ENCODE measurements at regions not wholly inside any gene's neighbourhood (a gene's known extent, or its start where the extent isn't known, plus 50 kb on each side); places are given as distances from the start of the nearest gene placed in this dataset.
A peak's percentile ranks its signal among the peaks of the same experiment; 100 is the strongest.

GRCh38 chr5:75890546-75890945 is 173.3 kb upstream of the POC5 start:
- TF ChIP-seq JUNB (IDR thresholded peaks at IDR 0.05) (0 out of 2 replicates have a peak, but pooled peaks have one; percentile 11), RCOR1 (conservative IDR thresholded peaks at IDR 0.05; ENCODE audit: low read depth, low read length) (no peak), SMC3 (IDR thresholded peaks at IDR 0.05; ENCODE audit: borderline replicate concordance, low read length) (no peak)
- Histone ChIP-seq H4K20me1 (ENCODE audit: control insufficient read depth, insufficient read depth) (no peaks in the 10 kb centered on the region), H2AFZ (ENCODE audit: control insufficient read depth, low read depth, low read length) (no peak overlapping the region), H3K27ac (ENCODE audit: control insufficient read depth, insufficient read depth) (no peak overlapping the region), H3K79me2 (ENCODE audit: control insufficient read depth, insufficient read depth, low read length) (no peaks in the 10 kb centered on the region), H3K9me3 (replicated peaks; ENCODE audit: control insufficient read depth, insufficient read depth, low read length) (no peaks in the 10 kb centered on the region; the same call in 2 of the 3 replicates), H3K36me3 (ENCODE audit: control insufficient read depth in 2 of 2, insufficient read depth in 2 of 2, low read length in 1 of 2) (no peaks in the 10 kb centered on the region), H3K4me2 (ENCODE audit: control insufficient read depth, insufficient read depth) (no peak overlapping the region), H3K4me1 (ENCODE audit: control insufficient read depth, insufficient read depth, low read length) (no peaks in the 10 kb centered on the region), H3K9ac (ENCODE audit: control insufficient read depth, insufficient read depth, low read length) (no peak overlapping the region), H3K4me3 (no peak overlapping the region), H3K27me3 (replicated peaks in 1 of 2; ENCODE audit: control insufficient read depth in 2 of 2, insufficient read depth in 2 of 2, low read length in 1 of 2) (no peaks in the 10 kb centered on the region)
- 42% methylated on average over 1 of the region's 1 CpG for WGBS (ENCODE audit: insufficient coverage, insufficient replicate concordance, low lambda C conversion rate, missing lambda C conversion rate)
- ChIA-PET CTCF (no interaction called here), POLR2A (no interaction called here), RAD21 (ENCODE audit: unreplicated experiment) (no interaction called here), SMC1A (ENCODE audit: uncharacterized antibody, unreplicated experiment) (no interaction called here)
- BruUV-seq (replicated peaks) = no TSS peak
- in situ Hi-C loops (cut with MboI) (no loop called here), intact Hi-C loops (cut with micrococcal nuclease; ENCODE audit: unreplicated experiment) (no loop called here)
- no peak for DNase-seq (ENCODE audit: low read depth, low spot score)
- FAIRE-seq = no peak
- ATAC-seq = no peak

DNA sequence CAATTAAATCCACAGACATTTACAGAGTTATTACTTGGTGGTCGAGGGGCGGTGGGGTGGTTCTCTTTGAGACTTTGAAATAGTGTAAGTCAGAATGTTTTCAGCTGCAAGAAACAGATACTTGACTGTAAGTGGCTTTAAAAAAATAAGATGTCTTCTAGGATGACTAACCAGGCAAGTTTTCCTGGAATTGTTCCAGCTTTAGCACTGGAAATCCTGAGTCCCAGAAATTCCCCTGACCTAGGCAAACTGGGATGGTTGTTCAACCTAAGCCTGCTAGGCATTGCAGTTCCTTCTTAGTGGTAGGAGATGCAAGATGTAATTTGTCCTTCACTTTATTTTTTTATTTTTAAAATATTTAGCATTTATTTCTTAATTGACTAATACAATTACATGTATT is 169.5 kb upstream of the POC5 start:
- no peak for DNase-seq (ENCODE audit: low read depth, low spot score)
- in situ Hi-C loops (cut with MboI) = no loop called here

More for the DNA sequence above, 169.5 kb upstream of the POC5 start:
- Histone ChIP-seq H3K79me2 (ENCODE audit: control insufficient read depth, insufficient read depth, low read length) (no peaks in the 10 kb centered on the region), H3K27ac (ENCODE audit: control insufficient read depth, insufficient read depth) (no peak overlapping the region), H3K4me3 (no peak overlapping the region), H3K4me1 (ENCODE audit: control insufficient read depth, insufficient read depth, low read length) (no peaks in the 10 kb centered on the region), H3K9me3 (replicated peaks; ENCODE audit: control insufficient read depth, insufficient read depth, low read length) (no peaks in the 10 kb centered on the region), H3K9ac (ENCODE audit: control insufficient read depth, insufficient read depth, low read length) (no peak overlapping the region), H3K4me2 (ENCODE audit: control insufficient read depth, insufficient read depth) (no peak overlapping the region), H3K27me3 (replicated peaks in 1 of 2; ENCODE audit: control insufficient read depth in 2 of 2, insufficient read depth in 2 of 2, low read length in 1 of 2) (no peaks in the 10 kb centered on the region), H4K20me1 (ENCODE audit: control insufficient read depth, insufficient read depth) (no peaks in the 10 kb centered on the region), H3K36me3 (ENCODE audit: control insufficient read depth in 2 of 2, insufficient read depth in 2 of 2, low read length in 1 of 2) (no peaks in the 10 kb centered on the region), H2AFZ (ENCODE audit: control insufficient read depth, low read depth, low read length) (no peak overlapping the region)
- FAIRE-seq (no peak), ATAC-seq (no peak)
- ChIA-PET RAD21 (ENCODE audit: unreplicated experiment) (interaction anchor here (0.8 to 3.0 kb wide), 9 partner anchors 50 to 696 kb away, joined by 3 to 22 read pairs (median 4); no protein-coding TSS in a partner anchor), SMC1A (ENCODE audit: uncharacterized antibody, unreplicated experiment) (interaction anchor here (0.9 to 3.5 kb wide), 9 partner anchors 9 to 374 kb away, joined by 3 to 25 read pairs (median 3); no protein-coding TSS in a partner anchor), POLR2A (no interaction called here), CTCF (interaction anchor here (0.6 to 3.4 kb wide), 11 partner anchors 8 to 697 kb away, joined by 3 to 24 read pairs (median 5); no protein-coding TSS in a partner anchor)
- BruUV-seq (replicated peaks) = no TSS peak
- TF ChIP-seq GABPA (IDR thresholded peaks at IDR 0.05; ENCODE audit: low read depth) (no peak), PAX5 (IDR thresholded peaks at IDR 0.05; ENCODE audit: borderline replicate concordance, low read depth, low read length) (no peak)
- TF ChIP-seq, protein P1, sequence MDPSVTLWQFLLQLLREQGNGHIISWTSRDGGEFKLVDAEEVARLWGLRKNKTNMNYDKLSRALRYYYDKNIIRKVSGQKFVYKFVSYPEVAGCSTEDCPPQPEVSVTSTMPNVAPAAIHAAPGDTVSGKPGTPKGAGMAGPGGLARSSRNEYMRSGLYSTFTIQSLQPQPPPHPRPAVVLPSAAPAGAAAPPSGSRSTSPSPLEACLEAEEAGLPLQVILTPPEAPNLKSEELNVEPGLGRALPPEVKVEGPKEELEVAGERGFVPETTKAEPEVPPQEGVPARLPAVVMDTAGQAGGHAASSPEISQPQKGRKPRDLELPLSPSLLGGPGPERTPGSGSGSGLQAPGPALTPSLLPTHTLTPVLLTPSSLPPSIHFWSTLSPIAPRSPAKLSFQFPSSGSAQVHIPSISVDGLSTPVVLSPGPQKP (IDR thresholded peaks at IDR 0.05; ENCODE audit: low read depth, low read length) = no peak
- 93% methylated on average over 2 of the region's 2 CpGs for WGBS (ENCODE audit: insufficient coverage, insufficient replicate concordance, low lambda C conversion rate, missing lambda C conversion rate)
- intact Hi-C loops (cut with micrococcal nuclease; ENCODE audit: unreplicated experiment) = loop anchor here (2.0 to 10.0 kb wide), 3 partner anchors 152 to 370 kb away; no protein-coding TSS in a partner anchor
